H1 (cell line): ENCODE measurements at regions not wholly inside any gene's neighbourhood (a gene's known extent, or its start where the extent isn't known, plus 50 kb on each side); places are given as distances from the start of the nearest gene placed in this dataset.

Source experiments
- CTCF ChIA-PET: fragments of 300-600 bp; sonication (Branson Sonifier 250); formaldehyde crosslinking; loops from one replicate; lab custom pipeline; 2021; ENCODE audit not compliant: partially characterized antibody; lab: Charles Lee
- POLR2A ChIA-PET: fragments of 300-600 bp; sonication (Branson Sonifier 250); formaldehyde crosslinking; loops from one replicate; lab custom pipeline; 2021; ENCODE audit warnings: inconsistent platforms; ENCODE audit not compliant: partially characterized antibody; lab: Charles Lee
- DNase-seq, 2 experiments: peaks; one replicate each; pipeline versions ENCODE4 v3.0.0 to v3.0.0-alpha.2; 2010 to 2022; ENCODE audit warnings: low spot score in 2 of 2, low read depth in 1 of 2, mixed read lengths in 1 of 2
- FAIRE-seq: peaks from 2 replicates; lab custom pipeline; 2011; peaks lifted over from hg19 to GRCh38; lab: Jason Lieb, UNC
- H2AFZ ChIP-seq: 2 replicates; pipeline ENCODE4 v1.8.1; 2012; ENCODE audit warnings: low read length, inconsistent platforms
- H2AK5ac ChIP-seq: 2 replicates; pipeline ENCODE4 v1.6.1; 2013; ENCODE audit warnings: low read depth, low read length
- H2BK120ac ChIP-seq: replicated peaks from 2 replicates; pipeline ENCODE3; 2013; ENCODE audit warnings: low read depth, low read length, inconsistent platforms
- H2BK12ac ChIP-seq: 2 replicates; pipeline ENCODE4 v1.6.1; 2013; ENCODE audit warnings: low read depth, low read length
- H2BK15ac ChIP-seq: 2 replicates; pipeline ENCODE4 v1.6.1; 2013; ENCODE audit warnings: low read length
- H2BK20ac ChIP-seq: 2 replicates; pipeline ENCODE4 v1.6.1; 2013; ENCODE audit warnings: low read length
- H2BK5ac ChIP-seq: 2 replicates; pipeline ENCODE4 v1.6.1; 2013; ENCODE audit warnings: low read depth, low read length
- H3K14ac ChIP-seq: 2 replicates; pipeline ENCODE4 v1.6.1; 2013; ENCODE audit warnings: inconsistent platforms; ENCODE audit not compliant: insufficient read length
- H3K18ac ChIP-seq: 2 replicates; pipeline ENCODE4 v1.6.1; 2013; ENCODE audit warnings: low read length; ENCODE audit errors: extremely low read depth
- H3K23ac ChIP-seq: 2 replicates; pipeline ENCODE4 v1.6.1; 2013; ENCODE audit warnings: inconsistent platforms; ENCODE audit not compliant: insufficient read length
- H3K23me2 ChIP-seq: 2 replicates; pipeline ENCODE4 v1.6.1; 2013; ENCODE audit warnings: low read depth, low read length
- H3K27ac ChIP-seq: 2 replicates; pipeline ENCODE4 v1.6.1; 2011; ENCODE audit warnings: low read depth, low read length, inconsistent platforms
- H3K27me3 ChIP-seq, 4 experiments: replicated peaks in 1 of 4; 1 replicate in 1 of 4; 2 replicates in 3 of 4; pipeline versions ENCODE4 v1.6.1 to v1.8.1; 2011 to 2013; ENCODE audit warnings: low read length in 3 of 4, mild to moderate bottlenecking in 3 of 4, inconsistent platforms in 2 of 4, mixed read lengths in 2 of 4, moderate library complexity in 1 of 4; ENCODE audit not compliant: control insufficient read depth in 3 of 4, insufficient read depth in 3 of 4; ENCODE audit errors: extremely low read depth in 1 of 4
- H3K36me3 ChIP-seq, 4 experiments: 2 replicates each; pipeline versions ENCODE4 v1.6.1 to v1.8.1; 2011 to 2013; ENCODE audit warnings: mild to moderate bottlenecking in 4 of 4, low read length in 3 of 4, moderate library complexity in 2 of 4, control low read depth in 1 of 4, inconsistent platforms in 1 of 4; ENCODE audit not compliant: insufficient read depth in 4 of 4, control insufficient read depth in 2 of 4
- H3K4ac ChIP-seq: replicated peaks from 2 replicates; pipeline ENCODE3; 2013; ENCODE audit warnings: low read length, low read depth, mixed read lengths, inconsistent platforms; ENCODE audit not compliant: insufficient read length
- H3K4me1 ChIP-seq, 4 experiments: replicated peaks in 1 of 4; 1 replicate in 1 of 4; 2 replicates in 3 of 4; pipeline versions ENCODE4 v1.6.1 to v1.8.1; 2011 to 2013; ENCODE audit warnings: low read length in 3 of 4, inconsistent platforms in 2 of 4, mixed read lengths in 1 of 4; ENCODE audit not compliant: insufficient read depth in 4 of 4, control insufficient read depth in 3 of 4
- H3K4me2 ChIP-seq, 2 experiments: 2 replicates each; pipeline versions ENCODE4 v1.6.1 to v1.8.1; 2011 to 2013; ENCODE audit warnings: low read depth in 2 of 2, low read length in 2 of 2, control low read depth in 1 of 2, inconsistent platforms in 1 of 2, mild to moderate bottlenecking in 1 of 2; ENCODE audit not compliant: insufficient read depth in 1 of 2
- H3K4me3 ChIP-seq, 4 experiments: fragments of 200-600, 300-600 bp in 1 of 4; sonication (generic), shearing (Covaris generic), sonication (Bioruptor Twin) in 1 of 4; 2 replicates each; pipeline versions ENCODE4 v1.5.1 to v1.8.1; 2011 to 2016; ENCODE audit warnings: low read length in 4 of 4, low read depth in 3 of 4, control low read depth in 2 of 4, inconsistent platforms in 2 of 4, mild to moderate bottlenecking in 2 of 4, mixed read lengths in 1 of 4, moderate library complexity in 1 of 4; ENCODE audit not compliant: insufficient read depth in 2 of 4; ENCODE audit errors: extremely low read depth in 1 of 4
- H3K56ac ChIP-seq: replicated peaks from 2 replicates; pipeline ENCODE3; 2013; ENCODE audit warnings: low read depth, mild to moderate bottlenecking, mixed read lengths, low read length, inconsistent platforms; ENCODE audit not compliant: insufficient read length
- H3K79me1 ChIP-seq: 2 replicates; pipeline ENCODE4 v1.6.1; 2013; ENCODE audit warnings: low read depth, low read length, control low read depth
- H3K79me2 ChIP-seq, 2 experiments: 2 replicates each; pipeline versions ENCODE4 v1.6.1 to v1.8.1; 2012 to 2013; ENCODE audit warnings: low read length in 2 of 2, mild to moderate bottlenecking in 2 of 2, inconsistent platforms in 1 of 2; ENCODE audit not compliant: insufficient read depth in 2 of 2, control insufficient read depth in 1 of 2
- H3K9ac ChIP-seq, 4 experiments: replicated peaks in 1 of 4; 1 replicate in 1 of 4; 2 replicates in 3 of 4; pipeline versions ENCODE4 v1.6.1 to v1.8.1; 2011 to 2013; ENCODE audit warnings: low read depth in 3 of 4, low read length in 3 of 4, control low read depth in 2 of 4, mild to moderate bottlenecking in 2 of 4, moderate library complexity in 2 of 4, inconsistent platforms in 1 of 4; ENCODE audit errors: extremely low read depth in 1 of 4
- H3K9me3 ChIP-seq, 2 experiments: 2 replicates each; pipeline versions ENCODE4 v1.6.1 to v1.8.1; 2012 to 2013; ENCODE audit warnings: mild to moderate bottlenecking in 2 of 2, moderate library complexity in 2 of 2, control low read depth in 1 of 2, inconsistent platforms in 1 of 2, low read depth in 1 of 2, low read length in 1 of 2, mixed read lengths in 1 of 2; ENCODE audit not compliant: insufficient read depth in 2 of 2
- H4K20me1 ChIP-seq, 2 experiments: replicated peaks in 1 of 2; 2 replicates each; pipeline versions ENCODE3 to v1.8.1; 2011 to 2013; ENCODE audit warnings: inconsistent platforms in 2 of 2, low read length in 2 of 2, mild to moderate bottlenecking in 1 of 2; ENCODE audit not compliant: insufficient read depth in 2 of 2, control insufficient read depth in 1 of 2
- H4K5ac ChIP-seq: 2 replicates; pipeline ENCODE4 v1.6.1; 2013; ENCODE audit warnings: low read length, low read depth, mixed read lengths, inconsistent platforms; ENCODE audit not compliant: insufficient read length
- H4K8ac ChIP-seq: 2 replicates; pipeline ENCODE4 v1.8.0; 2013; ENCODE audit warnings: mild to moderate bottlenecking, moderate library complexity, low read length, inconsistent platforms; ENCODE audit not compliant: insufficient read depth; ENCODE audit errors: extremely low read depth
- H4K91ac ChIP-seq: replicated peaks from 2 replicates; pipeline ENCODE3; 2013; ENCODE audit warnings: low read length, mixed read lengths, inconsistent platforms; ENCODE audit not compliant: insufficient read length
- ASH2L ChIP-seq: fragments of 200-600, 300-600 bp; sonication (generic); IDR thresholded peaks from one replicate; pipeline ENCODE4 v1.7.1; 2017; ENCODE audit warnings: low read length
- BRCA1 ChIP-seq: IDR thresholded peaks from 2 replicates; pipeline ENCODE4 v1.6.1; 2012; ENCODE audit warnings: low read depth, low read length, improper control_type of control experiment
- CEBPB ChIP-seq: IDR thresholded peaks from 2 replicates; pipeline ENCODE4 v1.6.1; 2012; ENCODE audit warnings: low read depth, low read length
- CTBP2 ChIP-seq: IDR thresholded peaks from 2 replicates; pipeline ENCODE4 v1.7.0; 2011; ENCODE audit warnings: borderline replicate concordance, mild to moderate bottlenecking, moderate library complexity, mixed read lengths, low read length; ENCODE audit not compliant: insufficient read depth, insufficient read length
- EZH2 ChIP-seq: fragments of 200-600 bp; sonication (generic); IDR thresholded peaks from 2 replicates; pipeline ENCODE4 v1.7.1; 2012; ENCODE audit warnings: low read depth, mild to moderate bottlenecking, moderate library complexity, low read length, inconsistent platforms; ENCODE audit not compliant: severe bottlenecking
- NRF1 ChIP-seq: IDR thresholded peaks from 2 replicates; pipeline ENCODE4 v1.6.1; 2011; ENCODE audit warnings: mild to moderate bottlenecking, low read depth, low read length, improper control_type of control experiment
- SP4 ChIP-seq: IDR thresholded peaks from 2 replicates; pipeline ENCODE4 v1.6.1; 2012; ENCODE audit warnings: low read length, inconsistent platforms
- ZNF274 ChIP-seq: IDR thresholded peaks from 2 replicates; pipeline ENCODE4 v1.7.0; 2012; ENCODE audit warnings: low read length, borderline replicate concordance; ENCODE audit errors: extremely low read depth
- WGBS, 2 experiments: shearing (Covaris generic) in 1 of 2; methylation state at CpG; one replicate each; pipeline versions ENCODE4 v1.1.6 to v1.1.7; 2013 to 2015; ENCODE audit warnings: low lambda C conversion rate in 2 of 2, mixed read lengths in 2 of 2, inconsistent platforms in 1 of 2, low coverage in 1 of 2, missing lambda C conversion rate in 1 of 2; ENCODE audit not compliant: insufficient replicate concordance in 2 of 2, insufficient coverage in 1 of 2, insufficient read length in 1 of 2; ENCODE audit errors: extremely low coverage in 1 of 2, missing lambda C conversion rate in 1 of 2; 5-methylcytosine and 5-hydroxymethylcytosine counted together

- Histone ChIP-seq H3K79me2 (no peaks in the 10 kb centered on the region), H3K4me2 (no peak overlapping the region), H3K18ac (no peak overlapping the region), H2BK5ac (no peak overlapping the region), H4K20me1 (no peaks in the 10 kb centered on the region), H3K14ac (no peak overlapping the region), H3K4ac (no peak overlapping the region), H4K91ac (no peak overlapping the region), H2BK12ac (no peak overlapping the region), H3K4me3 (no peak overlapping the region), H2BK20ac (no peak overlapping the region), H2BK120ac (no peak overlapping the region), H2BK15ac (no peak overlapping the region), H3K23ac (no peak overlapping the region), H3K36me3 (no peaks in the 10 kb centered on the region), H4K8ac (no peak overlapping the region), H3K56ac (no peak overlapping the region), H3K9ac (no peak overlapping the region), H3K4me1 (no peaks in the 10 kb centered on the region), H3K27me3 (no peaks in the 10 kb centered on the region), H2AK5ac (no peak overlapping the region), H3K27ac (no peak overlapping the region), H3K9me3 (peaks cover 0 to 5% of the 10 kb centered on the region in 2 experiments; a peak in 1 of 4 replicates), H3K79me1 (no peaks in the 10 kb centered on the region), H4K5ac (no peak overlapping the region), H2AFZ (no peak overlapping the region), H3K23me2 (no peaks in the 10 kb centered on the region)
- FAIRE-seq (no peak), DNase-seq (no peak)
- ChIA-PET CTCF (no interaction called here), POLR2A (no interaction called here)
- TF ChIP-seq NRF1 (no peak), ZNF274 (no peak), EZH2 (no peak), ASH2L (no peak), BRCA1 (no peak), SP4 (no peak), CEBPB (no peak), CTBP2 (no peak)
- 96% methylated on average over 2 of the region's 2 CpGs; no CpG with 5 or more reads in 1 of the 2 experiments for WGBS, 2 experiments
Observed at GRCh38 chr5:106331415-106331814, 1339.3 kb downstream of the EFNA5 start.
